Mesothelial cell of epicardium (in vitro differentiated cells): ENCODE measurements at regions not wholly inside any gene's neighbourhood (a gene's known extent, or its start where the extent isn't known, plus 50 kb on each side); places are given as distances from the start of the nearest gene placed in this dataset.

Experiments
- DNase-seq, 2 experiments: peaks; one replicate each; pipeline ENCODE4 v3.0.0; 2021; ENCODE audit warnings: low spot score in 2 of 2; ENCODE audit not compliant: unreplicated experiment in 2 of 2
- H3K27ac Mint-ChIP-seq: 2 replicates; pipeline ENCODE4 v1.8.0; 2021; ENCODE audit warnings: mixed read lengths
- H3K27me3 Mint-ChIP-seq: 2 replicates; pipeline ENCODE4 v1.8.0; 2021; ENCODE audit warnings: low read depth, mixed read lengths
- H3K36me3 Mint-ChIP-seq: 2 replicates; pipeline ENCODE4 v1.8.0; 2021; ENCODE audit warnings: mixed read lengths
- H3K4me1 Mint-ChIP-seq: 2 replicates; pipeline ENCODE4 v1.8.0; 2021; ENCODE audit warnings: mixed read lengths
- H3K4me3 Mint-ChIP-seq: 2 replicates; pipeline ENCODE4 v1.8.0; 2021; ENCODE audit warnings: mild to moderate bottlenecking, moderate library complexity, mixed read lengths
- H3K9me3 Mint-ChIP-seq: 2 replicates; pipeline ENCODE4 v1.8.0; 2021; ENCODE audit warnings: mixed read lengths
- TF ChIP-seq, protein P1 (sequence below): fragments of 200-600 bp; sonication (generic); IDR thresholded peaks from one replicate; pipeline ENCODE4 v1.5.0; 2021; ENCODE audit warnings: antibody characterized with exemption; ENCODE audit not compliant: unreplicated experiment

DNA sequence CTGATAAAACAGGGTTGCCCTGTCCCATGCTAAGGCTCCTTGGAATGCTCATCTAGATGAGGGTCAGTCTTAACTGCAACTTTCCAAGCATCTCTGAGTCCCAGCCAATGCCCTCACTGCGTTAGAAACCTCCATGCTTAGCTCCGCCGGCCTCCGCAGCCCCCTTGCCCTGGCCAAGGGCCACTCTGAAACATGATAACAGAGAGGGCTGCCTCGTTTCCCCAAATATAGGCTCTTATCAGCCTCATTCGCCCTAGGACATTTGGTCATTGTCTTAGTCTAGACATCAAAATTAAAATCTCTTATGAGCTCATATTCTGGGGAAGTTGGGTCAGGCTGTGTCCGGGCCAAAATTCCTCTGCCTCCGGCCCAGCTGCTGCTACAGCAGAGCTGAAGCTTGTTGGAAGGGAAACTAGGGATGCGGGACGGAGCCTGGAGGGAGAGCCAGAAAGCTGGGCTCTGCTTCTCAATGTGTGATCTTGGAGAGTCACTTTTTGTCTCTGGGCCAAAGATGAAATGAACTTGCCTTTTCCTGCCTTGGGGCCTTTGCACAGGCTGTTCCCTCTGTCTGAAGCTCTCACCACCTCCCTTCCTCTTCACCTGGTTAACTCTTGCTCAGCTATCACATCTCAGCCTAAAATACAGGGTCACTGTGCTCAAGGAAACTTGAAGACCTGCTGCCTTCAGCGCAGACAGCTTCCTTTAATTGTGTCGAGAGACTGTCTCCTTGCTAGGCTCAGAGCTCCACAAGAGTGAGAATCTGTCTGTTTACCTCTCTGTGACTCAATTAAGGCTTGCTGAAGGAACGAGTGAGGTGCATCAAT lies 191.3 kb downstream of the RGS3 start:
- Mint-ChIP-seq H3K27me3 (peaks cover 9% of the 10 kb centered on the region), H3K27ac (peak overlapping the region; percentile 59), H3K4me3 (no peak overlapping the region), H3K36me3 (no peaks in the 10 kb centered on the region), H3K9me3 (no peaks in the 10 kb centered on the region), H3K4me1 (peaks cover 19% of the 10 kb centered on the region)
- DNase-seq: no peak
- TF ChIP-seq, protein P1, sequence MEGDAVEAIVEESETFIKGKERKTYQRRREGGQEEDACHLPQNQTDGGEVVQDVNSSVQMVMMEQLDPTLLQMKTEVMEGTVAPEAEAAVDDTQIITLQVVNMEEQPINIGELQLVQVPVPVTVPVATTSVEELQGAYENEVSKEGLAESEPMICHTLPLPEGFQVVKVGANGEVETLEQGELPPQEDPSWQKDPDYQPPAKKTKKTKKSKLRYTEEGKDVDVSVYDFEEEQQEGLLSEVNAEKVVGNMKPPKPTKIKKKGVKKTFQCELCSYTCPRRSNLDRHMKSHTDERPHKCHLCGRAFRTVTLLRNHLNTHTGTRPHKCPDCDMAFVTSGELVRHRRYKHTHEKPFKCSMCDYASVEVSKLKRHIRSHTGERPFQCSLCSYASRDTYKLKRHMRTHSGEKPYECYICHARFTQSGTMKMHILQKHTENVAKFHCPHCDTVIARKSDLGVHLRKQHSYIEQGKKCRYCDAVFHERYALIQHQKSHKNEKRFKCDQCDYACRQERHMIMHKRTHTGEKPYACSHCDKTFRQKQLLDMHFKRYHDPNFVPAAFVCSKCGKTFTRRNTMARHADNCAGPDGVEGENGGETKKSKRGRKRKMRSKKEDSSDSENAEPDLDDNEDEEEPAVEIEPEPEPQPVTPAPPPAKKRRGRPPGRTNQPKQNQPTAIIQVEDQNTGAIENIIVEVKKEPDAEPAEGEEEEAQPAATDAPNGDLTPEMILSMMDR: no peak

DNA sequence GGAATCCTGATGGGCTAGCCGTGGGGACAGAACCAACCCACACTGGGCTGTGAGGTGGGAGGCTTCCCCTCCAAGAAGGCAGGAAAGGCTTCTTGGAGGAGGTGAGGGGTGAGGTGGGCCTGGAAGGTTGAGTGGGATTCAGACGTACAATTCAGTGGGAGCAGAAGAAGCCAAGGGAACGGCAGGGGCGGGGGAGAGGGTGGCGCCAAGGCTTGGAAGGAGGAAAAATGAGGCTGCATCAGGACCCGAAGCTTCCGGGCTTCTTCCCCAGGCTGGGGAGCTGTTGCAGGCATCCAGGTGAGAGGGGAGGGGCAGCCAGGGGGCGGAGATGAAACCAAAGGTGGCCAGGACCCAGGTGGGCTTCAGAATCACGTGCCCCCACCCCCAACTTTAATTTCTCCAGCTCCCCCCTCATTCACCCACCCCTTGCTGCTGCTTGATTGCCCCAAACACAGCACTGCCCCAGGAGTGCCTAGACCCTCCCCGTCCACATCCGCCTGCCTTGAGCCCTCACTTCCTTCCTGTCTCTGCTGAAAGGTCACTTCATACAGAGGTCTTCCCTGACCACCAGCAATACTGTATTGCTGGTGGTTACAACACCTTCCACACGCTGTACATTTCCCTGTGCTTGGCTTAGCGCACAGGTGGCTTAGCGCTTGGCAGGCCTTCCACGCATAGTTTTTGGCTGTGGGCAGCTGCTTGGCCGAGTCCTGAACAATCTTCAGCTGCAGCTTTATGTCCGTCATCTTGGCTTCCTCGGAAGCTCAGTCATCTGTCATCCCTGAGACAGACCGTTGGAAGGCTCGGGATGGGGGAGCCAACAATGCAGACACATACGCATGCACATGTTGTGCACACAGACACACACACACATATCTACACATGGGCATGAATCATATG lies 193.5 kb downstream of the RGS3 start:
- no peak for DNase-seq
- Mint-ChIP-seq H3K4me3 (no peak overlapping the region), H3K27ac (no peak overlapping the region)

DNA sequence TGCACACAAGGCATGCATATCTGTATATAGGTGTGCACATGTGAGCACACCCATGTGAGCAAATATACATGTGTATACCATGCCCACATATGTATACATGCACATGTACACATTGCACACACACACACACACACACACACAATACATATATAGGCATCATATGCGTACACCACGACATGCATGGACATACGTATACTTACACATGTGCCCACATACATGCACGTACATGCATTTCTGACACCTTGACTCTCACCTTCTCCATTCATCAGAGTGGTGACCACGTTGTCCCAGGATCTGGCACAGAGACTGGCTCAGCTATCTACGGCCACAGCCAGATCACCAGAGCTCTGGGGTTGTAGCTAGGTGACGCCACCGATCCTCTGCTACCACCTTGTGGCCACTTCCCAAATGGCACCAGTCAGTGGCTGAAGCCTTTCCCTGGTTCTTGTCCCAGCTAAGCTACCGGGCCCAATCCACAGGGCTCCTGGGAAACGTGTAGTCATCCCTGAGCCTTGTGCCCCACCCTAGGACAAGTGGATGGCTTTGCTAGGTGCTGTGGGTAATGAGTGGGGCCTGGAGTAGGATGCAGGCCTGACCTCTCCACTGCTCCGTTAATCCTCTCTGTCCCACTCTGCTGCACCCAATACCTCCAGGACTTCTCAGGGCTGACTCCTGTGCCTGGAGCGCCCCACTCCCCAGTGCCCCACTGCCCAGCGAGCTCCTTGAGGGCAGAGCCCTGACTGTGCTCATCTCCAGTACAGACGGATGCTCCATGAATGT lies 194.4 kb downstream of the RGS3 start:
- Mint-ChIP-seq H3K4me1 (peaks cover 15% of the 10 kb centered on the region), H3K4me3 (no peak overlapping the region), H3K9me3 (no peaks in the 10 kb centered on the region), H3K27ac (no peak overlapping the region), H3K27me3 (peaks cover 29% of the 10 kb centered on the region), H3K36me3 (no peaks in the 10 kb centered on the region)
- TF ChIP-seq, protein P1: peak; percentile 88
- peak; percentile 59 to 88 for DNase-seq

More for the DNA sequence above, 193.5 kb downstream of the RGS3 start:
- no peaks in the 10 kb centered on the region for H3K9me3 Mint-ChIP-seq
- TF ChIP-seq, protein P1: no peak
- H3K36me3 Mint-ChIP-seq: no peaks in the 10 kb centered on the region
- H3K4me1 Mint-ChIP-seq: peaks cover 15% of the 10 kb centered on the region
- peaks cover 27% of the 10 kb centered on the region for H3K27me3 Mint-ChIP-seq

DNA sequence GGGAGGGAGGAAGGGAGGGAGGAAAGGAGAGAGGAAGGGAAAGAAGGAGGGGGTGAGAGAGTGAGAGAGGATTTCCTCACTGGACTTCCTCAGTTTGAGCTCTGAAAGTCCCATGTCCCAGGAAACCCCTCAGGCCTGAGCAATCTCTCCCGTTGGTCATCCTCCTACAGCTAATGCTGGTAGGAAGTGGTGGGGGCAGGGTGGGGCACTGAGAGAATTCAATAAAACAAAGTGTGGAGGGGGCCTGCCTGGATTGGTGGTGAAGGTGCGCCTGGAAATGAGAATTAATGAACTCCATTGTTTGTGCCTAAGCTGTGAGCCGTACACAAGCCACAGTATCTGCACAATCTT lies 195.0 kb downstream of the RGS3 start:
- TF ChIP-seq, protein P1: no peak
- DNase-seq: no peak
- Mint-ChIP-seq H3K36me3 (no peaks in the 10 kb centered on the region), H3K27me3 (peaks cover 33% of the 10 kb centered on the region), H3K4me3 (no peak overlapping the region), H3K9me3 (no peaks in the 10 kb centered on the region), H3K4me1 (peaks cover 15% of the 10 kb centered on the region), H3K27ac (no peak overlapping the region)

DNA sequence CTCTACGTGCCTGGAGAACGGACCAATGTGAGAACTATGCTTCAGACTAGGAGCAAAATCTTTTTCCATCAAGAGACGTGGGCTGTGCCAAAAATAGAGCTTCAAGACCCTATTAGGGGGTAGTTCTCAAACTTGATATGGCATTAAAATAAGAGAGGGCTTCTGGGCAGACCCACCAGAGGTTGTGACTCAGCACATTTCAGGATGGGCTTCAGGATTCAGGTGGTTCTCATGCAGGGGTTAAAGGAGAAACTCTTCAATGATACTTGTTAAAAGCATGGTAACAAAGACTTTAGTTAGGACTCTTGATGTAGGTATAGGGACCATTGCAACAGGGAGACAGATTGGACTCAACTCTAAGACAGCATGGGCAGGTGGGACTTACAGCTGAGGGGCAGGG lies 195.5 kb downstream of the RGS3 start:
- peaks cover 33% of the 10 kb centered on the region for H3K27me3 Mint-ChIP-seq
- no peak overlapping the region for H3K4me3 Mint-ChIP-seq
- H3K4me1 Mint-ChIP-seq: peaks cover 15% of the 10 kb centered on the region
- no peak overlapping the region for H3K27ac Mint-ChIP-seq
- H3K36me3 Mint-ChIP-seq: no peaks in the 10 kb centered on the region
- TF ChIP-seq, protein P1: no peak
- H3K9me3 Mint-ChIP-seq: no peaks in the 10 kb centered on the region
- no peak for DNase-seq
